ENCODE measurements at regions not wholly inside any gene's neighbourhood (a gene's known extent, or its start where the extent isn't known, plus 50 kb on each side); places are given as distances from the start of the nearest gene placed in this dataset.

DNA sequence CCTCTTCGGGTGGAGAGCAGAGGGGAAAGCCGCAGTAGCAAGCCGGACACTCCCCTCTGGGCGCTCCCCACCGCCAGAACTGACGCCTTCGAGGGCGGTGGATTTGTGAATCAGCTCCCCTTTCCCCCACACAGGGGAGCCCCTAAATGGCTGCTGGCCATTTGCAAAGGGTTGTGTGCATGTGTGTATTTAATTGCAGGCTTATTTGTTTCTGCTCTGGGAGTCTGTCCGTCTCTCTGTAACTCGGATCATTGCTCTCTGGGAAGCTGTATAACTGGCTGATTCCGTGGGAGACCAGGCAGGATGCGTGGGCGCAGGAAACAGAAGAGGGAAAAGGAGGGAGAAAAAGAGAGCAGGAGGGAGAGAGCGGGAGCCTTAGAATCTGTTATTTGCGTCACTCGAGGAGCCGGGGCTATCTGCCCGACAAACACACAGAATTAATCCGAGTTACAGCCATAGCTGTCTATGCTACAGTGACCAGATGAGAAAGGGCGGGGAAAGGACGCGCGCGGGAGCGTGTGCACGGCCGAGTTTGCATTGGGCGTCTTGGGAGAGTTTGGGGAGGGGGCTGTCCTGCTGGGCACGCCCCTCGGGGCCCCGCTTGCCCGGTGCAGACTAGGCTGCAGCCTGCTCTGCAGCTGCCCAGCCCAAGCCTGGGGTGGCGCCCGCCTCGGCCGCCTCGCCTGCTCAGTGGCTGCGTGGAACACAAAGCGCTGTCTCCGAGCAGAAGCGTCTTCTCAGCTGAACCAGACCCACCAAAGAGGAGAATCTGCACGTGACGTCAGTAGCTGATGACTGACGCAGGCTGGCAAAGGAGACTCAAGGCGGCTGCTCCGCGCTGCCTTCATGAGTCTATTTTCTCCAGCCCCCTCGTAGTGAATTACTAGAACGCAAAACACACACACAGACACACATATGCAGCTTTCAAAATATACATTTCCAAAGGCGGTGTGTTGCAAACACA, 105.3 kb upstream of the HSD17B12 start:
- peak; percentile 52 to 74 (median 63) for DNase-seq
- peak overlapping the region in 5 of 7 experiments; percentile 14 to 48 (median 19) for H3K4me3 ChIP-seq (ENCODE audit: control insufficient read depth in 1 of 7, extremely low read depth in 1 of 7, insufficient read depth in 4 of 7, low read depth in 2 of 7, low read length in 6 of 7)
- ChIA-PET POLR2A (no interaction called here), CTCF (interaction anchor here (1.0 to 3.8 kb wide), 6 partner anchors 9 to 289 kb away, joined by 3 to 30 read pairs (median 5); no protein-coding TSS in a partner anchor)
- H3K4me1 ChIP-seq (ENCODE audit: control extremely low read depth in 1 of 4, control insufficient read depth in 4 of 4, insufficient read depth in 4 of 4, low read length in 3 of 4) = peaks cover 1 to 32% (median 25%) of the 10 kb centered on the region in 4 experiments
- H3K9me3 ChIP-seq (ENCODE audit: control extremely low read depth in 1 of 5, control insufficient read depth in 4 of 5, insufficient read depth in 2 of 5, low read depth in 1 of 5, low read length in 4 of 5) = no peaks in the 10 kb centered on the region
- no peak overlapping the region for H3K27ac ChIP-seq (ENCODE audit: insufficient read depth in 1 of 2, low read depth in 1 of 2, low read length in 2 of 2, poor library complexity in 1 of 2, severe bottlenecking in 2 of 2)
- peaks cover 22 to 98% (median 82%) of the 10 kb centered on the region in 5 experiments for H3K27me3 ChIP-seq (replicated peaks in 2 of 5; ENCODE audit: control insufficient read depth in 4 of 5, insufficient read depth in 5 of 5, low read length in 4 of 5)
- no peaks in the 10 kb centered on the region for H3K36me3 ChIP-seq (ENCODE audit: control insufficient read depth in 4 of 4, insufficient read depth in 4 of 4, low read length in 3 of 4)
- 4% methylated on average over 30 of the region's 50 CpGs for WGBS (ENCODE audit: insufficient coverage)

DNA sequence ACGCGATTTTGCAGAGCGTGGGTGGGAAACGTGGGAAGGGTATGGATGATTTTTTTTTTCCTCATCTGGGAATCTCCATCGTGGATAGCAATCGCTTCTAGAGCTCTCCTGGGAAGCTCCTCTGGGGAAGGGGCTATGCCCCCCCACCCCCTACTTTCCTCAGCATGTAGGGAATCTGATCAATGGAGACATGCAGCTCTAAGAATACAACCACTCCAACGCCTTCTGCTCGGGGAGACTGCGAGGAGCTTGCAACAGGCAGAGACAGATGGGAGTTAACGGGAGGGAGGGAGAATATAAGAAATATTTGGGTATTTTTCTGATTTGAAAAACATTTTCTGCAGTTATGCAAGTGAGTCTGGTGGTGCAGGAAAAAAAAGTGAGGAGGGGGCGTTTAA, 104.6 kb upstream of the HSD17B12 start:
- H3K4me3 ChIP-seq (ENCODE audit: control insufficient read depth in 1 of 7, extremely low read depth in 1 of 7, insufficient read depth in 4 of 7, low read depth in 2 of 7, low read length in 6 of 7) = peak overlapping the region in 3 of 7 experiments; percentile 14 to 48 (median 28)
- POLR2A ChIA-PET = no interaction called here
- H3K4me1 ChIP-seq (ENCODE audit: control extremely low read depth in 1 of 4, control insufficient read depth in 4 of 4, insufficient read depth in 4 of 4, low read length in 3 of 4) = peaks cover 1 to 37% (median 30%) of the 10 kb centered on the region in 4 experiments
- H3K27ac ChIP-seq (ENCODE audit: insufficient read depth in 1 of 2, low read depth in 1 of 2, low read length in 2 of 2, poor library complexity in 1 of 2, severe bottlenecking in 2 of 2) = no peak overlapping the region
- DNase-seq = no peak
- CTCF ChIA-PET = interaction anchor here (0.8 to 3.8 kb wide), 5 partner anchors 8 to 276 kb away, joined by 3 to 30 read pairs (median 5); no protein-coding TSS in a partner anchor
- H3K27me3 ChIP-seq (replicated peaks in 2 of 5; ENCODE audit: control insufficient read depth in 4 of 5, insufficient read depth in 5 of 5, low read length in 4 of 5) = peaks cover 25 to 99% (median 86%) of the 10 kb centered on the region in 5 experiments
- WGBS (ENCODE audit: insufficient coverage) = 6% methylated on average over 5 of the region's 11 CpGs
- no peaks in the 10 kb centered on the region for H3K36me3 ChIP-seq (ENCODE audit: control insufficient read depth in 4 of 4, insufficient read depth in 4 of 4, low read length in 3 of 4)
- no peaks in the 10 kb centered on the region for H3K9me3 ChIP-seq (ENCODE audit: control extremely low read depth in 1 of 5, control insufficient read depth in 4 of 5, insufficient read depth in 2 of 5, low read depth in 1 of 5, low read length in 4 of 5)

DNA sequence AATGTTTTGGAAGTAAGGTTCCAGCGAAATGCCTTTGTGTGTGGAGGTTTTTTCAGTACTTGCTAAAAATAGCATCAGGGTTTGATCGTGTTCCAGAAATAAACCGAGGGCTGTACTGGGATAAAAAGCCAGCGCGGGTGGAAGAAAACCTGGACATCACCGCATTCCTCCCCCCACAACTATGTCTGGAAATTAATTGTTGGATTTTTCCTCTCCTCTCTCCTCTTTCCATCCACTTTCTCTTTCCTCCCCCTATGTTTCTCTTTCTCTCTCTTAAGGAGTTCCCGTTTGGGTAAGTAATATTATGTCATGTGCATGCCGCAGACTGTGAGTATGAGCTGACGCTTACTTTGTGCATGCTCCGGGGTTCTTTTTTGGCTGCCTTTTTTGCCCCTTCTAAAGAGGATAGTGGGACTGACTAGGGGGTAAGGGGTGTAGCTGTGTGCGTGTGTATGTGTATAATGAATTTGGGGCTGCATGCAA, 104.2 kb upstream of the HSD17B12 start:
- 9% methylated on average over 4 of the region's 11 CpGs for WGBS (ENCODE audit: insufficient coverage)
- DNase-seq = peak in 2 of 3 donors; percentile 25 to 46
- CTCF ChIA-PET = interaction anchor here (0.6 to 3.8 kb wide), 5 partner anchors 10 to 276 kb away, joined by 3 to 30 read pairs (median 3); no protein-coding TSS in a partner anchor
- Histone ChIP-seq H3K4me3 (ENCODE audit: control insufficient read depth in 1 of 7, extremely low read depth in 1 of 7, insufficient read depth in 4 of 7, low read depth in 2 of 7, low read length in 6 of 7) (peak overlapping the region in 2 of 7 experiments; percentile 28 to 45), H3K4me1 (ENCODE audit: control extremely low read depth in 1 of 4, control insufficient read depth in 4 of 4, insufficient read depth in 4 of 4, low read length in 3 of 4) (peaks cover 1 to 41% (median 35%) of the 10 kb centered on the region in 4 experiments), H3K27me3 (replicated peaks in 2 of 5; ENCODE audit: control insufficient read depth in 4 of 5, insufficient read depth in 5 of 5, low read length in 4 of 5) (peaks cover 25 to 99% (median 82%) of the 10 kb centered on the region in 5 experiments), H3K9me3 (ENCODE audit: control extremely low read depth in 1 of 5, control insufficient read depth in 4 of 5, insufficient read depth in 2 of 5, low read depth in 1 of 5, low read length in 4 of 5) (no peaks in the 10 kb centered on the region), H3K36me3 (ENCODE audit: control insufficient read depth in 4 of 4, insufficient read depth in 4 of 4, low read length in 3 of 4) (no peaks in the 10 kb centered on the region), H3K27ac (ENCODE audit: insufficient read depth in 1 of 2, low read depth in 1 of 2, low read length in 2 of 2, poor library complexity in 1 of 2, severe bottlenecking in 2 of 2) (no peak overlapping the region)
- POLR2A ChIA-PET = no interaction called here

DNA sequence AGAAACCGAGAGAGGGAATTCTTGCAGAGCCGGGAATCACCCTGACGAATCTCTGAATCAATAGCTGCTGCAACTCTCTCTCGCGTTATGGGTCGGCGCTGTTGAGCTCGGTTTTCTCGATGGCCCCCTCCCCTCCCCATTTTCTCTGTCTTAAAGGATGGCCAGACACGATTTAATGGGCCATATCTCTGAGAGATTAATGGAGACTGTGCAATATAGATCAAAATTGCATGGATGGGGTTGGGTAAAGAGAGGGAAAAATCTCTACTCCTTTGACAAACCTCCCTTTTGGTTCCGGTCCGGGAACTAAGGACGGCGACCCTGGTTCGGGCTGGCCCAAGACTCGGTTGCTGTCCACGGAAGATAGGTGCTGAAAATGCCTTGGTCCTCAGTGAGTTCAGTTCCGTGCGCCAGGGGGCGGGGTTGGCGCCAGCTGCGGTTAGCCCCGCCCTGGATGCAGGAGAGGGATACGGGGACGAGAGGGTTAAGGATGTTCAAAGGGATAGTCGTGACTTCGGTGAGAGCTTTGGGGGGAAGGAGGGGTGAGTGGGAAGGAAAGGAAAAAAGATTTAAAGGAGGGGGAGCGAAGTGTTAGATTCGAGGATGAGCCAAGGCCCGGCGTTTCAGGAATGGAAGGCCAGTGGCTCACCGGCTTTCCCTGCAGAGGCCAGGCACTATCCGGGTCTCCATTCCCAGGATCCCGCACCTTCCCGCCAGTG, 103.6 kb upstream of the HSD17B12 start:
- Histone ChIP-seq H3K9me3 (ENCODE audit: control extremely low read depth in 1 of 5, control insufficient read depth in 4 of 5, insufficient read depth in 2 of 5, low read depth in 1 of 5, low read length in 4 of 5) (no peaks in the 10 kb centered on the region), H3K4me3 (ENCODE audit: control insufficient read depth in 1 of 7, extremely low read depth in 1 of 7, insufficient read depth in 4 of 7, low read depth in 2 of 7, low read length in 6 of 7) (peak overlapping the region in 1 of 7 experiments; percentile 28), H3K27me3 (replicated peaks in 2 of 5; ENCODE audit: control insufficient read depth in 4 of 5, insufficient read depth in 5 of 5, low read length in 4 of 5) (peaks cover 21 to 99% (median 83%) of the 10 kb centered on the region in 5 experiments), H3K27ac (ENCODE audit: insufficient read depth in 1 of 2, low read depth in 1 of 2, low read length in 2 of 2, poor library complexity in 1 of 2, severe bottlenecking in 2 of 2) (no peak overlapping the region), H3K36me3 (ENCODE audit: control insufficient read depth in 4 of 4, insufficient read depth in 4 of 4, low read length in 3 of 4) (no peaks in the 10 kb centered on the region), H3K4me1 (ENCODE audit: control extremely low read depth in 1 of 4, control insufficient read depth in 4 of 4, insufficient read depth in 4 of 4, low read length in 3 of 4) (peaks cover 1 to 47% (median 40%) of the 10 kb centered on the region in 4 experiments)
- CTCF ChIA-PET = interaction anchor here (0.6 to 3.8 kb wide), 9 partner anchors 8 to 276 kb away, joined by 3 to 30 read pairs (median 3); partner anchors contain the start of gene HSD17B12
- POLR2A ChIA-PET = no interaction called here
- peak; percentile 48 to 72 (median 69) for DNase-seq
- 6% methylated on average over 26 of the region's 35 CpGs for WGBS (ENCODE audit: insufficient coverage)

DNA sequence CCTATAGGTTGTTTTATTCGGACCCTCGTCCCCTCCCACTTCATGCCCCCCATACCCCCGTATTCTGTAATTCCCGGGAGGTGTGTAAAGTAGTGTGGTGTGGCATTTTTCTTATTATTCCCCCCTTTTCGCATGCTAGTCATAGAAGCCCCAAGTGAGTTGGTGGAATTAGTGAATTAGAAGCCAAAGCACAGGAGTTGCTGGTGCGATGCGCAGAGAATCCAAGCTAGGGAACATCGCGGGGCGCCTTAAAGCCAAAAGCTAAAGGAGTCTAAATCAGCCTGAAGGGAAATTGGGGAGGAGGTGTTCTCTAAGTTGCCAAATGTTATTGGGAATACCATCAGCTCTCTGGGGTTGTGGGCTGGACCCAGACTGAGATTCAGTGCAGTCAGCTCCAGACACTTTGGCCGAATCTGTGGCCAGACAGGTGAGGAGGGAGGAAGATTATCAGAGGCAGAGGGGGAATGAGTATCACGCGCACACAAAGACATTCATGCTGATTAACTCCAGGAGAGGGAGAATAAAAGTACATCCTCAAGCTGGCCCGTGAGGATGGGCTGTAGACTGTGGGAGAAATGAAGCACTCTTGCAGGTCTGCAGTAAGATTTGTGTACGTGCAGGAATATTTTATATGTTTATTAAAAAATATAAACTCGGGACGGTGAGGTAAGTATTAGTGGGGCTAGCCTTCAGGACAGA, 102.8 kb upstream of the HSD17B12 start:
- DNase-seq = no peak
- no peak overlapping the region for H3K4me3 ChIP-seq (ENCODE audit: control insufficient read depth in 1 of 7, extremely low read depth in 1 of 7, insufficient read depth in 4 of 7, low read depth in 2 of 7, low read length in 6 of 7)
- H3K9me3 ChIP-seq (ENCODE audit: control extremely low read depth in 1 of 5, control insufficient read depth in 4 of 5, insufficient read depth in 2 of 5, low read depth in 1 of 5, low read length in 4 of 5) = no peaks in the 10 kb centered on the region
- 6% methylated on average over 9 of the region's 17 CpGs for WGBS (ENCODE audit: insufficient coverage)
- peaks cover 15 to 99% (median 83%) of the 10 kb centered on the region in 5 experiments for H3K27me3 ChIP-seq (replicated peaks in 2 of 5; ENCODE audit: control insufficient read depth in 4 of 5, insufficient read depth in 5 of 5, low read length in 4 of 5)
- no peaks in the 10 kb centered on the region for H3K36me3 ChIP-seq (ENCODE audit: control insufficient read depth in 4 of 4, insufficient read depth in 4 of 4, low read length in 3 of 4)
- no peak overlapping the region for H3K27ac ChIP-seq (ENCODE audit: insufficient read depth in 1 of 2, low read depth in 1 of 2, low read length in 2 of 2, poor library complexity in 1 of 2, severe bottlenecking in 2 of 2)
- POLR2A ChIA-PET = no interaction called here
- H3K4me1 ChIP-seq (ENCODE audit: control extremely low read depth in 1 of 4, control insufficient read depth in 4 of 4, insufficient read depth in 4 of 4, low read length in 3 of 4) = peaks cover 1 to 51% (median 40%) of the 10 kb centered on the region in 4 experiments
- CTCF ChIA-PET = interaction anchor here (0.9 to 3.8 kb wide), 7 partner anchors 9 to 274 kb away, joined by 3 to 30 read pairs (median 3); partner anchors contain the start of gene HSD17B12

Data from common myeloid progenitor, CD34-positive (primary cell).